Fibroblast of the conjunctiva (primary cell): ENCODE measurements at regions not wholly inside any gene's neighbourhood (a gene's known extent, or its start where the extent isn't known, plus 50 kb on each side); places are given as distances from the start of the nearest gene placed in this dataset.

Experiments
- DNase-seq: peaks from one replicate; pipeline ENCODE4 v3.0.0-alpha.2; 2010; ENCODE audit warnings: low read depth

- DNase-seq, result no peak
These were observed 300.4 kb upstream of the ZP4 start for GRCh38 chr1:238191170-238191569.

- no peak for DNase-seq
These were observed 296.8 kb upstream of the ZP4 start for GRCh38 chr1:238187575-238187949.

DNA sequence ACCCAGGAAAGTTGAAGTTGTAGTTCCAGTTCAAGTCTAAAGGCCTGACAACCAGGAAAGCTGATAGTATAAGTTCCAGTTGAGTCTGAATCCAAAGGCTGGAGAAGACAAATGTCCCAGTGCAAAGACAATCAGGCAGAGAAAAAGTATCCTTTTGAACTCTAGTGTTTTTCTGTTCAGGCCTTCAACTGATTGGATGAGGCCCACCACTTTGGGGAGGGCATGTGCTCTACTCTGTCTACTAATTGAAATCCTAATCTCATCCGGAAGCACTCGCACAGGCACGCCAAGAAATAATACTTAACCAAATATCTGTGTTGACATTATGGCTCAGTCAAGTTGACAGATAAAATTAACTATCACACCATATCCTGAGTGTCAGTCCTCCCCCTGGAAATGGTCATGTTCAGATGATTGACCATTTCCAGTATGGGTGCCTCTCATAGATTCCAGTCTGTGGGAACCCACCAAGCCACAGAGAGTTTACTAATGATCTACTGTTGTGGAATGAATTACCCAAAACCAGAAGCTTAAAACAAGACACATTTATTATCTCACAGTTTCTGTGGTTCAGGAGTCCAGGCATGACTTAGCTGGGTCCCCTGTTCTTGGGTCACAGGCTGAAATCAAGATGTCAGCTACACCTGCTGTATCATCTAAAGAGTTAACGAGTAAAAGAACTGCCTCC, 296.3 kb upstream of the ZP4 start:
- no peak for DNase-seq

GRCh38 chr1:238177960-238178645, 287.4 kb upstream of the ZP4 start:
- no peak for DNase-seq

- no peak for DNase-seq
These were observed 286.6 kb upstream of the ZP4 start for GRCh38 chr1:238177351-238177750.

DNA sequence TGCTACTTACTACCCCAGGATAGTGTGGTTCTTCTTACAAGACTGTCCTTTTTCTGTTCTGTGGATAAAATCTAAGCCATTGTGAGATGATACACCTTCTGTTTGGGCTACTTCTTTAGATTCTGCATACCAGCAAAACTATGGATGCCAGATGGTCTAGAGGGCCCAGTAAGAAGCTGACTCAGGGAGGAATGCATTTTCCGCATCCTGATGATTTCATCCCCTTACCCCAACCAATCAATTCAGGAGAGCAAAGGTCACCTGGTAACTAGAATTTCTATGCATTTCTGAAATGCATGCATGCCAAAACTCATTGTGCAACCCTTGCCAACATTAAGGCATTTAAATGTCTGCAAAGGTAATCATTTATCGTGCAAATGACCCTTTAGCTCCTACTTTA, 285.7 kb upstream of the ZP4 start:
- no peak for DNase-seq

- no peak for DNase-seq
These were observed 281.3 kb upstream of the ZP4 start for GRCh38 chr1:238171985-238172384.

DNA sequence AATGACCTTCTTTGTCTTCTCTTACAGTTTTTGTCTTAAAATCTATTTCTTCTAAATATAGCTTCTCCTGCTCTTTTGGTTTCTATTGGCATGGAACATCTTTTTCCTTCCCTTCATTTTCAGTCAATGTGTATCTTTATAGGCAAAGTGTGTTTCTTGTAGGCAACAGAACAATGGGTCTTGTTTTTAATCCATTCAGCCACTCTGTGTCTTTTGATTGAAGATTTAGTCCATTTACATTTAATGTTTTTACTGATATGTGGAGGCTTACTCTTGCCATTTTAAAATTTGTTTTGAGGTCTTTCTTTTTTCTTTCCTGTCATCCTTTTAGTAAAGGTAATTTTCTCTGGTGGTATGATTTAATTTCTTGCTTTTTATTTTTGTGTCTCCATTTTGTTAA, 271.2 kb upstream of the ZP4 start:
- DNase-seq, result no peak

GRCh38 chr1:238153939-238154338, 263.2 kb upstream of the ZP4 start:
- no peak for DNase-seq

- DNase-seq, result no peak
These were observed 262.5 kb upstream of the ZP4 start for GRCh38 chr1:238153253-238153652.

DNA sequence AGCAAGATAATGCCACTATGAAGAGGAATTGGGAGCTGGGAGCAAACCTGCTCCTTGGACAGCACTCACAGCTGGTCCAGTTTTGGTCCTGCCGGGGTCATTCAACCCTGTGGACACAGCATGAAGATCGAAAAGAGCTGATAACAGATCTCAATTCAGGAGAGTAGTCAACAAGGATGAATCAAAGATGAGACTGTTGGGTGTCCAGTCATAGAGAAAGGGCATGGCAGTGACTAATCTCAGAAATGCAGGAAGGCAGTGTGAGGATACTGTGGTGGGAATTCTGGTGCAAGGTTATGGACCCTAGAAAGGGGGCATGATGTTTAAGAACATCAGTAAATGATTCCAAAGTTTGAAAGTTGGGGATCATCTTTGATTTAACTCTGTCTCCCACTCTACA, 261.4 kb upstream of the ZP4 start:
- no peak for DNase-seq

DNA sequence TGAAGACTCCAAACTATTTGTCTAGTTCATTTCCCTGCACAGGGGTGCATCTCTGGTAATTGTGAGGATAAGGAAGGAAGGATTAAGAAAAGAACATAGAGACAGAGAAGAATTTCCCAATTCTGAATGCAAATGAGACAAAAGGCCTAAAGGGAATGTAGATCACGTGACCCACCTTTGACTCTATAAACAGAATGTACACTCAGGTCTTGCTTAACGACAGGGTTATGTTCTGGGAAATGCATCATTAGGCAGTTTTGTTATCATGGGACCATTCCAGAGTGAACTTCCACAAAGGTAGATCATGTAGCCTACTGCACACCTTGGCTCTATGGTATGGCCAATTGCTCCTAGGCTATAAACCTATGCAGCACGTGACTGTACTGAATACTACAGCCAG, 252.3 kb upstream of the ZP4 start:
- DNase-seq, result no peak

GRCh38 chr1:238141353-238141752, 250.6 kb upstream of the ZP4 start:
- DNase-seq, result no peak

- DNase-seq, result no peak
These were observed 249.0 kb upstream of the ZP4 start for GRCh38 chr1:238139713-238140112.

DNA sequence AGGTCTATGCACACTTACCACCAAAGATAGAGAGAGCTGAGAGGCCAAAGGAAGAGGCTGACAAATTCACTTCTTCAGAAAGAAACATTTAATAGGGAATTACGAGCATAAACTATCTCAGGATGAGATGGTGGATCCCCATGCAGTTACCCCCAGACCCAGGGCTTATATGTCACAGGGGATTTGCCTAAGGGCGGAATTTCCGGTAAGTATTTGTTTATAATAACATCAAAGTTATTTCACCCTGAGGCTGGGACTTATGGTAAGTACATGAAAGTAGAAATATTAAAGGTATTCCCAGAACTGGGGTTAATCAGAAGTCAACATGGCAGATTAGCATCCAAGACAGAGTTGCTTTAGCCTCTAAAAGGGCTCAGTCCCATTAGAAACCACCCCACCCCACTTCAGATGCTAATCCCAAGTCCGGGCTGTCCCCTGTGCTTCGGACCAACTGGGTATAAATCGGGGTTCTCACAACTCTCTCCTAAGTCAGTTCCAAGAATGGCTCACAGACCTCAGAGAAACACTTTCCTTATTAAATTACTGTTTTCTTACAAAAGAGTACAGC, 247.4 kb upstream of the ZP4 start:
- no peak for DNase-seq

- DNase-seq, result no peak
These were observed 245.3 kb upstream of the ZP4 start for GRCh38 chr1:238135708-238136664.

DNA sequence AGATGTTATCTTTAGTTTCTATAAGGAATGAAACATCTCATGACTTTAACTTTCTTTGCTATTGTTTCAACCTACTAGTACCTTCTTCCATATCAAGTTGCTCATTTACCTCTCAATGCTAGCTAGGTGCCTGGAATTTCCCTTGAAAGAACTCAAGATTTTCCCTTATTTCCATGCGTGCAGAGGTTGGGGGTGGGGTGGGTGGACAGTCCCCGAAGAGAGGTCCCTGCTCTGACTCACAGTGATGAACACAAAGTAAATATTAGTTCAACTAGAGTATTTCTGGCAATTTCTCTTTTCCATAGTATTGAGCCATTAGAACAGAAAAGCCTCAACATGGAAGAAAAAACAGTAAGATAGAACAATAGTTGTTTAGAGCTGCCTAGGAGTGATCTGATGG, 239.0 kb upstream of the ZP4 start:
- no peak for DNase-seq

DNA sequence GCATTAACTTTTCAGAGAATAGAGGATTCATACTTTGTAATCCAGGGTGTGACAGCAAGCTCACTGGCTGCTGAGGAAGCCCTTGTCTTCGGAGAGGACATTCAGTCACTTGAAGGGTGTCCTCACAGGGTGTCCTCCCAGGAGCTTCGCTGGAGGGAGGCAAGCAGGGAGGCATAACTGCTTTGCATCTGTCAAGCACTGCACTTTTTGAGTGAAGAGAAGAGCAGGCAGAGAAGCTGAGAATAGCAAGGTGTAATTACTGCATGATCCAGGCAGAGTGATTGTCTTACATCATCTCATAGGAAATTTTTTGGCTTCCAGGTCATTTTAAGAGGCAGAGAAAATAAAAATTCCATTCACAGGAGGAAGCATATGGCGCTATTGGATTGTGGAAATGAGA, 232.5 kb upstream of the ZP4 start:
- DNase-seq, result no peak

- DNase-seq, result no peak
These were observed 229.1 kb upstream of the ZP4 start for GRCh38 chr1:238119861-238120260.

DNA sequence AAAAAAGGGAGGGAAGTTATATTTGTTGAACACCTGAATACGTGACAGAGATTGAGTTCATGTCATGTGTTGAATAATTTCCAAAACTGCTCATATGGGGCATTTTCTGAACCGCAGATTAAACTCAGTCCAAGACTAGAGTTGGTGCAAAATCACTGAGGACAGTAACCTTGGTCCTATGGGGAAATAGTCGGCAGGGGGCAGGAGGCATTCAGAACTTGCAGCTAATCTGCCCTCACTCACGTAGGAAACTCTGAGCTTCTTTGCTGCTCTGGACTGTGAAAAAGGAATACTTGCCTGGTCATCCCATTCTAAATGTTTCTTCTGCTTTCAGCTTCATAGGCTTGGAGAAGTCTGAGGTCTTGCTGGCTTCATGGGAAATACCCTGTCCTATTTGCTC, 228.3 kb upstream of the ZP4 start:
- no peak for DNase-seq

DNA sequence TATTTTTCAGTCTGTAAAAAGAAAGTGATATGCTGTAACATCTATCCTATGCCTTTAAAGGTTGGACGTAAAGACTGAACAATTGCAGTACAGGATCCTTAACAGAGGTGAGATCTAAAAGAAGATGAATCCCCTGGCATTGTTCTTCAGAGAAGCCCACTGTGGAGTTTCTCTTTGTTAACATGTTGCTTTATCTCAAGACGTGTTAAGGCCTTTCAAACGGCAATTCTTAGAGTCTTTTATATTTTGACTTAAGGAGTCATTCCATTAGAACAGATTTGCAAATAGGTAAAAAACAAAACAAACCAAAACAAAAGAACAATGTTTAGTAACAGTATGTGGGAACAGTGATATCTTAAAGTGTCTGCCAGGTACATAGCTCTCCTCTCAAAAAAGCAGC, 225.1 kb upstream of the ZP4 start:
- no peak for DNase-seq

DNA sequence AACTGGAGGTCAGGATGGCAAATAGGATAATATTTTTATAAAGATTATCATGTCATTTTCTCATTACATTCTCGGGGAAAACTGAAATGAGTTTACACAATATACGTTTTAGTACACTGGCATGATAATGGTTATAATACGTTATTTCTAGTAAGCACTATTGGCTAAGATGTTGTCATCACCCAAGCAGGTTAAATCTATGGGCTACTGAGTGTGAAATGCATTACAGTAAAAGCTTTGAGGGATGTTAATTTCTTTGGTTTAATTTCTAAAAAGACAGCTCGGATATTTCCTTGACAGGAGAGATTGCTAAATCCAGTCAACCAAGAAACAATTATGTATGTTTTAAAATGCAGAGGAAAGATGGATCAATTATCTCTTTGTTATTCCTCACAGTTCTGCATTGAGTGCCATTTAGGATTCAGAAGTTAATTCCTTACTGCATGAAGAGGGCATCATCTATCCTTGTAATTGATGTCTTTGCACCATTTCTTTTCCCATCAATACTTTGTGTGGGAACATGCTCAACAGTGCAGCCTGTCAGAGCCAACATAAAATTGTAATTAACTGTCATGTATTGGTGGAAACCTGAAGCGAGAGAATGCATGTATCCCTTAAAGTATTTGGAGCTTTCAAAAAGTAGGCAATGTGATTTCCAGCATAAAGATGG, 222.4 kb upstream of the ZP4 start:
- DNase-seq, result no peak
